Lung (tissue), 11 donors: ENCODE measurements at regions not wholly inside any gene's neighbourhood (a gene's known extent, or its start where the extent isn't known, plus 50 kb on each side); places are given as distances from the start of the nearest gene placed in this dataset.

Experiments
- ATAC-seq: fragments of 200-7000 bp; cut with Tn5 transposase; one replicate; pipeline ENCODE4 v1.9.1; 2020; ENCODE audit warnings: moderate number of reproducible peaks; ENCODE audit not compliant: insufficient read depth, low FRiP score
- DNase-seq, 3 donors: peaks; one replicate each; pipeline ENCODE4 v3.0.0-alpha.2; 2013 to 2017
- H3K27ac ChIP-seq, 2 donors: one replicate each; pipeline ENCODE4 v1.5.1; 2013; ENCODE audit warnings: mild to moderate bottlenecking in 2 of 2, moderate library complexity in 2 of 2, control low read depth in 1 of 2, inconsistent platforms in 1 of 2, low read depth in 1 of 2, low read length in 1 of 2
- H3K27me3 ChIP-seq, 3 donors: one replicate each; pipeline ENCODE4 v1.5.1; 2013; ENCODE audit warnings: low read length in 2 of 3; ENCODE audit not compliant: control insufficient read depth in 3 of 3, insufficient read depth in 3 of 3
- H3K36me3 ChIP-seq, 4 donors: one replicate each; pipeline ENCODE4 v1.5.1; 2013; ENCODE audit warnings: low read length in 4 of 4, mild to moderate bottlenecking in 1 of 4, moderate library complexity in 1 of 4; ENCODE audit not compliant: control insufficient read depth in 4 of 4, insufficient read depth in 4 of 4
- H3K4me1 ChIP-seq, 5 donors: one replicate each; pipeline ENCODE4 v1.5.1; 2013; ENCODE audit warnings: low read length in 5 of 5, mild to moderate bottlenecking in 2 of 5, moderate library complexity in 1 of 5; ENCODE audit not compliant: control insufficient read depth in 5 of 5, insufficient read depth in 5 of 5
- H3K4me3 ChIP-seq: one replicate; pipeline ENCODE4 v1.5.1; 2013; ENCODE audit warnings: mild to moderate bottlenecking, control low read depth, moderate library complexity
- H3K9ac ChIP-seq, 2 donors: one replicate each; pipeline ENCODE4 v1.5.1; 2013; ENCODE audit warnings: low read length in 2 of 2, control low read depth in 1 of 2; ENCODE audit not compliant: insufficient read depth in 1 of 2
- H3K9me3 ChIP-seq, 4 donors: one replicate each; pipeline ENCODE4 v1.5.1; 2013; ENCODE audit warnings: low read length in 3 of 4, mild to moderate bottlenecking in 1 of 4, moderate library complexity in 1 of 4; ENCODE audit not compliant: control insufficient read depth in 4 of 4, insufficient read depth in 3 of 4
- WGBS, 2 donors: extraction: QIAGEN DNeasy Blood & Tissue Kit; methylation state at CpG; one replicate each; pipeline ENCODE4 v1.1.7; 2013; 5-methylcytosine and 5-hydroxymethylcytosine counted together
- TF ChIP-seq, protein P1 (sequence below): IDR thresholded peaks from 2 replicates; pipeline ENCODE4 v1.5.1; 2012; ENCODE audit warnings: mild to moderate bottlenecking; ENCODE audit errors: control extremely low read depth, extremely low read depth
- donor health status: control.
- donor health status: control.
- donor health status: Bipolar disorder and iron deficiency.
- donor health status: healthy.
- donor health status: DM: yes; HTN: yes; CAD: no.

GRCh38 chrX:101750744-101751143, 91.1 kb upstream of the ARMCX2 start:
- no peaks in the 10 kb centered on the region for H3K9me3 ChIP-seq
- DNase-seq = no peak
- TF ChIP-seq, protein P1, sequence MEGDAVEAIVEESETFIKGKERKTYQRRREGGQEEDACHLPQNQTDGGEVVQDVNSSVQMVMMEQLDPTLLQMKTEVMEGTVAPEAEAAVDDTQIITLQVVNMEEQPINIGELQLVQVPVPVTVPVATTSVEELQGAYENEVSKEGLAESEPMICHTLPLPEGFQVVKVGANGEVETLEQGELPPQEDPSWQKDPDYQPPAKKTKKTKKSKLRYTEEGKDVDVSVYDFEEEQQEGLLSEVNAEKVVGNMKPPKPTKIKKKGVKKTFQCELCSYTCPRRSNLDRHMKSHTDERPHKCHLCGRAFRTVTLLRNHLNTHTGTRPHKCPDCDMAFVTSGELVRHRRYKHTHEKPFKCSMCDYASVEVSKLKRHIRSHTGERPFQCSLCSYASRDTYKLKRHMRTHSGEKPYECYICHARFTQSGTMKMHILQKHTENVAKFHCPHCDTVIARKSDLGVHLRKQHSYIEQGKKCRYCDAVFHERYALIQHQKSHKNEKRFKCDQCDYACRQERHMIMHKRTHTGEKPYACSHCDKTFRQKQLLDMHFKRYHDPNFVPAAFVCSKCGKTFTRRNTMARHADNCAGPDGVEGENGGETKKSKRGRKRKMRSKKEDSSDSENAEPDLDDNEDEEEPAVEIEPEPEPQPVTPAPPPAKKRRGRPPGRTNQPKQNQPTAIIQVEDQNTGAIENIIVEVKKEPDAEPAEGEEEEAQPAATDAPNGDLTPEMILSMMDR = no peak
- no peaks in the 10 kb centered on the region for H3K4me1 ChIP-seq
- H3K27ac ChIP-seq = no peak overlapping the region
- no peaks in the 10 kb centered on the region for H3K36me3 ChIP-seq
- H3K27me3 ChIP-seq = peaks cover 0 to 13% (median 10%) of the 10 kb centered on the region in 3 donors
- H3K4me3 ChIP-seq = no peak overlapping the region
- WGBS, 2 donors = 65 to 90% methylated on average over 4 of the region's 4 CpGs
- no peak overlapping the region for H3K9ac ChIP-seq
- no peak for ATAC-seq

DNA sequence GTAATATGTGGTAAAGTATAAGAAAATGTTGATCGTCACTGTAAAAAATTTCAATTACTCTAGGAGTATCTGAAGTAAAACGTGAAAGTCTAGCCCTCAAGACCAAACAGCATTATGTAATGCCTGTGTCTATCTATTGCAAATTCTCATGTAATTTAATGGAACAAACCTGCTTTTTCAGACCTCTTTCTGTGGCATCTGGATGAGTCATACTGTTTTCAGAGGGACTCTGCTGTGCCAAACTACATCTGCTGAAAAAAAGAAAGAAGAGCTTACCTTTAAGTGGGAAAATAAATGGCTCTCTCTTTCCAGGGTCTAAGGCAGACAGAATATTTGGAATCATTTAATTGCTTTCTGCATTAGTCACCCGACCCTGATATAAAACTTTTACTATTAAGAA, 89.8 kb upstream of the ARMCX2 start:
- TF ChIP-seq, protein P1 = no peak
- peaks cover 0 to 12% (median 6%) of the 10 kb centered on the region in 3 donors for H3K27me3 ChIP-seq
- H3K4me1 ChIP-seq = no peaks in the 10 kb centered on the region
- H3K4me3 ChIP-seq = no peak overlapping the region
- DNase-seq (no peak), ATAC-seq (no peak)
- H3K36me3 ChIP-seq = no peaks in the 10 kb centered on the region
- no peak overlapping the region for H3K9ac ChIP-seq
- H3K27ac ChIP-seq = no peak overlapping the region
- no peaks in the 10 kb centered on the region for H3K9me3 ChIP-seq
- 61 to 86% methylated on average over 3 of the region's 3 CpGs for WGBS, 2 donors

- TF ChIP-seq, protein P1 = no peak
- no peak for ATAC-seq
Measured at GRCh38 chrX:101745046-101745445, 85.4 kb upstream of the ARMCX2 start.

GRCh38 chrX:101744085-101744484, 84.4 kb upstream of the ARMCX2 start:
- H3K4me3 ChIP-seq = no peak overlapping the region
- ATAC-seq = no peak
- DNase-seq = peak in 1 of 3 donors; percentile 29
- WGBS, 2 donors = 37 to 66% methylated on average over 3 of the region's 3 CpGs
- H3K36me3 ChIP-seq = no peaks in the 10 kb centered on the region
- no peaks in the 10 kb centered on the region for H3K4me1 ChIP-seq
- no peak overlapping the region for H3K9ac ChIP-seq
- peaks cover 0 to 25% (median 2%) of the 10 kb centered on the region in 3 donors for H3K27me3 ChIP-seq
- H3K9me3 ChIP-seq = no peaks in the 10 kb centered on the region
- H3K27ac ChIP-seq = no peak overlapping the region
- TF ChIP-seq, protein P1 = no peak

More at GRCh38 chrX:101745046-101745445, 85.4 kb upstream of the ARMCX2 start:
- H3K36me3 ChIP-seq = no peaks in the 10 kb centered on the region
- WGBS, 2 donors = 63 to 72% methylated on average over 3 of the region's 3 CpGs
- DNase-seq = no peak
- H3K4me3 ChIP-seq = no peak overlapping the region
- H3K9me3 ChIP-seq = no peaks in the 10 kb centered on the region
- H3K4me1 ChIP-seq = no peaks in the 10 kb centered on the region
- no peak overlapping the region for H3K9ac ChIP-seq
- no peak overlapping the region for H3K27ac ChIP-seq
- H3K27me3 ChIP-seq = peaks cover 0 to 30% (median 2%) of the 10 kb centered on the region in 3 donors
